HEK293 (cell line): ENCODE measurements at regions not wholly inside any gene's neighbourhood (a gene's known extent, or its start where the extent isn't known, plus 50 kb on each side); places are given as distances from the start of the nearest gene placed in this dataset.

Experiments used
- CTCF ChIA-PET: fragments of 350-600 bp; formaldehyde crosslinking; extraction: SDS; loops from one replicate; lab custom pipeline; 2021; ENCODE audit warnings: antibody characterized with exemption; lab: Yijun Ruan, JAX
- POLR2A ChIA-PET: fragments of 300-600 bp; formaldehyde crosslinking; extraction: SDS; loops from one replicate; lab custom pipeline; 2020; ENCODE audit warnings: antibody characterized with exemption, inconsistent platforms; lab: Yijun Ruan, JAX
- H3K27ac ChIP-seq: fragments of 200-500 bp; sonication (Bioruptor generic); 2 replicates; pipeline ENCODE4 v1.5.1; 2014; ENCODE audit warnings: low read depth, low read length, control low read depth, inconsistent platforms; ENCODE audit errors: extremely low read depth
- H3K36me3 ChIP-seq, 2 experiments: fragments of 200-500 bp in 1 of 2; sonication (Bioruptor generic) in 1 of 2; 1 replicate in 1 of 2; 2 replicates in 1 of 2; pipeline ENCODE4 v1.5.1; 2014 to 2017; ENCODE audit warnings: inconsistent platforms in 2 of 2, low read length in 2 of 2; ENCODE audit not compliant: control insufficient read depth in 2 of 2, insufficient read depth in 1 of 2
- H3K4me1 ChIP-seq: fragments of 200-500 bp; sonication (Bioruptor generic); 2 replicates; pipeline ENCODE4 v1.5.1; 2014; ENCODE audit warnings: mild to moderate bottlenecking, low read length, inconsistent platforms; ENCODE audit not compliant: control insufficient read depth, insufficient read depth
- H3K4me3 ChIP-seq: 2 replicates; pipeline ENCODE4 v1.5.1; 2011; ENCODE audit warnings: low read depth, mild to moderate bottlenecking, control low read depth, low read length, moderate library complexity
- H3K9me3 ChIP-seq: fragments of 200-500 bp; sonication (Bioruptor generic); 2 replicates; pipeline ENCODE4 v1.5.1; 2014; ENCODE audit warnings: low read depth, low read length, inconsistent platforms; ENCODE audit not compliant: control insufficient read depth, insufficient read depth
- SCRT1 ChIP-seq: fragments of 450-650 bp; formaldehyde crosslinking; IDR thresholded peaks from 2 replicates; pipeline ENCODE4 v1.5.1; 2016; ENCODE audit warnings: missing biosample characterization, missing genetic modification characterization, borderline replicate concordance
- SP3 ChIP-seq: fragments of 450-650 bp; formaldehyde crosslinking; IDR thresholded peaks from 2 replicates; pipeline ENCODE4 v1.5.1; 2016; ENCODE audit warnings: missing biosample characterization, missing genetic modification characterization
- SP7 ChIP-seq: fragments of 450-650 bp; formaldehyde crosslinking; IDR thresholded peaks from 2 replicates; pipeline ENCODE4 v1.5.1; 2016; ENCODE audit warnings: missing biosample characterization, missing genetic modification characterization
- ZNF16 ChIP-seq: fragments of 450-650 bp; formaldehyde crosslinking; IDR thresholded peaks from 2 replicates; pipeline ENCODE4 v1.5.1; 2016; ENCODE audit warnings: low read depth, missing biosample characterization, missing genetic modification characterization
- ZNF19 ChIP-seq: fragments of 450-650 bp; formaldehyde crosslinking; IDR thresholded peaks from 2 replicates; pipeline ENCODE4; 2016; ENCODE audit warnings: missing biosample characterization, missing genetic modification characterization, low read depth
- ZNF2 ChIP-seq: fragments of 450-650 bp; formaldehyde crosslinking; IDR thresholded peaks from 2 replicates; pipeline ENCODE4 v1.5.1; 2016; ENCODE audit warnings: missing biosample characterization, missing genetic modification characterization
- ZNF274 ChIP-seq, 2 experiments: fragments of 200-500 bp in 1 of 2; fragments of 450-650 bp in 1 of 2; sonication (Bioruptor generic) in 1 of 2; formaldehyde crosslinking in 1 of 2; IDR thresholded peaks; 2 replicates each; pipeline versions ENCODE4 v1.5.1 to v1.6.1; 2014 to 2016; ENCODE audit warnings: borderline replicate concordance in 1 of 2, inconsistent platforms in 1 of 2, low read length in 1 of 2, missing biosample characterization in 1 of 2, missing genetic modification characterization in 1 of 2
- ZNF366 ChIP-seq: fragments of 450-650 bp; formaldehyde crosslinking; conservative IDR thresholded peaks from 2 replicates; pipeline ENCODE4 v1.5.1; 2016; ENCODE audit warnings: missing biosample characterization, missing genetic modification characterization
- ZNF426 ChIP-seq: fragments of 450-650 bp; formaldehyde crosslinking; IDR thresholded peaks from 2 replicates; pipeline ENCODE4 v1.5.1; 2017; ENCODE audit warnings: missing biosample characterization, missing genetic modification characterization, mild to moderate bottlenecking, inconsistent platforms, moderate library complexity
- ZNF473 ChIP-seq: fragments of 450-650 bp; formaldehyde crosslinking; IDR thresholded peaks from 2 replicates; pipeline ENCODE4 v1.5.1; 2017; ENCODE audit warnings: missing biosample characterization, missing genetic modification characterization
- ZNF510 ChIP-seq: fragments of 450-650 bp; formaldehyde crosslinking; IDR thresholded peaks from 2 replicates; pipeline ENCODE4 v1.5.1; 2018; ENCODE audit warnings: mild to moderate bottlenecking, missing genetic modification characterization, missing biosample characterization; ENCODE audit not compliant: insufficient replicate concordance
- ZNF530 ChIP-seq: fragments of 450-650 bp; formaldehyde crosslinking; IDR thresholded peaks from 2 replicates; pipeline ENCODE4 v1.5.1; 2016; ENCODE audit warnings: low read depth, missing biosample characterization, missing genetic modification characterization
- ZNF558 ChIP-seq: fragments of 450-650 bp; formaldehyde crosslinking; IDR thresholded peaks from 2 replicates; pipeline ENCODE4 v1.5.1; 2016; ENCODE audit warnings: missing biosample characterization, missing genetic modification characterization
- ZNF561 ChIP-seq: fragments of 450-650 bp; IDR thresholded peaks from 2 replicates; pipeline ENCODE4 v1.5.1; 2018; ENCODE audit warnings: missing biosample characterization, missing genetic modification characterization, borderline replicate concordance
- ZNF658 ChIP-seq: fragments of 450-650 bp; formaldehyde crosslinking; IDR thresholded peaks from 2 replicates; pipeline ENCODE4; 2016; ENCODE audit warnings: missing biosample characterization, missing genetic modification characterization
- ZNF677 ChIP-seq: fragments of 450-650 bp; IDR thresholded peaks from 2 replicates; pipeline ENCODE4 v1.5.0; 2018; ENCODE audit warnings: missing biosample characterization, mild to moderate bottlenecking, missing genetic modification characterization, moderate library complexity
- ZSCAN30 ChIP-seq: fragments of 450-650 bp; IDR thresholded peaks from 2 replicates; pipeline ENCODE4 v1.5.1; 2018; ENCODE audit warnings: missing biosample characterization, mild to moderate bottlenecking, missing genetic modification characterization, moderate library complexity
- TF ChIP-seq, protein P1 (sequence below): fragments of 450-650 bp; formaldehyde crosslinking; IDR thresholded peaks from 2 replicates; pipeline ENCODE4 v1.5.1; 2016; ENCODE audit warnings: missing biosample characterization, missing genetic modification characterization, borderline replicate concordance
- TF ChIP-seq, protein P2 (sequence below): fragments of 450-650 bp; formaldehyde crosslinking; IDR thresholded peaks from 2 replicates; pipeline ENCODE4 v1.5.1; 2016; ENCODE audit warnings: missing biosample characterization, missing genetic modification characterization
- TF ChIP-seq, protein P3 (sequence below): fragments of 450-650 bp; formaldehyde crosslinking; IDR thresholded peaks from 2 replicates; pipeline ENCODE4 v1.5.1; 2016; ENCODE audit warnings: missing biosample characterization, missing genetic modification characterization
- TF ChIP-seq, protein P4 (sequence below): sonication (generic); formaldehyde crosslinking; IDR thresholded peaks from 2 replicates; pipeline ENCODE4 v1.8.1; 2022; ENCODE audit warnings: mild to moderate bottlenecking, moderate library complexity, missing genetic modification reagents
- TF ChIP-seq, protein P5 (sequence below): fragments of 450-650 bp; formaldehyde crosslinking; IDR thresholded peaks from 2 replicates; pipeline ENCODE4 v1.5.1; 2016; ENCODE audit warnings: missing biosample characterization, missing genetic modification characterization, borderline replicate concordance

DNA sequence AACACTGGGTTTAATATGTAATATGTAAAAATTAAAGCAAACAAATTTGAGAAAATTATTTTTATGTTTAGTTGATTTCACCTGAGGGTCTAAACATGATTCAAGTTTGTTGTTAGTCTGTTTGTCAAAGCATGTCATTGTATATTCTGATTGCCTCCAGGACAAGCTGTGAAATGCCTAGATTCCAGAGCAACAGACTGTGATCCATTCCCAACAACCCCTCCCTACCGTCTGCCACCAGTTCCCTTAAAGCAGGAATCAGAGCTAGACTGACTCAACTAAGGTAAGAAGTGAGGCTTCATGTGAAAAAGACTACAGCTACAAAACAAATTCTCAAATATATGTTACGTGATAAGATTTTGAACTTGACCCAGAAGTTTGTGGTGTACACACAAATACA lies 304.2 kb downstream of the RAB38 start (continued):
- TF ChIP-seq, protein P1, sequence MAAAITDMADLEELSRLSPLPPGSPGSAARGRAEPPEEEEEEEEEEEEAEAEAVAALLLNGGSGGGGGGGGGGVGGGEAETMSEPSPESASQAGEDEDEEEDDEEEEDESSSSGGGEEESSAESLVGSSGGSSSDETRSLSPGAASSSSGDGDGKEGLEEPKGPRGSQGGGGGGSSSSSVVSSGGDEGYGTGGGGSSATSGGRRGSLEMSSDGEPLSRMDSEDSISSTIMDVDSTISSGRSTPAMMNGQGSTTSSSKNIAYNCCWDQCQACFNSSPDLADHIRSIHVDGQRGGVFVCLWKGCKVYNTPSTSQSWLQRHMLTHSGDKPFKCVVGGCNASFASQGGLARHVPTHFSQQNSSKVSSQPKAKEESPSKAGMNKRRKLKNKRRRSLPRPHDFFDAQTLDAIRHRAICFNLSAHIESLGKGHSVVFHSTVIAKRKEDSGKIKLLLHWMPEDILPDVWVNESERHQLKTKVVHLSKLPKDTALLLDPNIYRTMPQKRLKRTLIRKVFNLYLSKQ (tag by site-specific recombination): no peak
- TF ChIP-seq ZNF677 (tag by site-specific recombination) (no peak), ZNF16 (tag by site-specific recombination) (no peak)

DNA sequence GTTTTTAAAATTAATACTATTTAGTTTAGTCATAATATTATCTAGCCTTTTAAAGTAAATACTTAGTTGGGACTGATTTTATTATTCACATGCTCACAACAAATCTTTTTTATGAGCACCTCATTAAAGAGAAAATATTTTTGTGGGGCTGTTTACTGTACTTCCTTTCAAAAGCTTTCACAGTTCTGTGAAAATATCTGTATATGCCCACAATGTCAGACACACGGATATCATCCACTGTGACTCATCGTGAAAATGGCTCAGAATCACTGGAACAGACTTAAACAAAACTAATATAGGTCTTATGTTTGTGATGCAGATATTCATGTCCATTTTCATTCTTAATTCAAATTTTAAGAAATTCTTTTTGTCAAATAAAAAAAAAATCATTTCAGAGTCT lies 305.2 kb downstream of the RAB38 start:
- Histone ChIP-seq H3K36me3 (no peaks in the 10 kb centered on the region), H3K27ac (no peak overlapping the region), H3K9me3 (no peaks in the 10 kb centered on the region), H3K4me1 (no peaks in the 10 kb centered on the region), H3K4me3 (no peak overlapping the region)
- no peak for TF ChIP-seq ZNF426 (tag by site-specific recombination)
- TF ChIP-seq ZNF558 (tag by site-specific recombination): no peak
- TF ChIP-seq SP7: no peak
- TF ChIP-seq, protein P2, sequence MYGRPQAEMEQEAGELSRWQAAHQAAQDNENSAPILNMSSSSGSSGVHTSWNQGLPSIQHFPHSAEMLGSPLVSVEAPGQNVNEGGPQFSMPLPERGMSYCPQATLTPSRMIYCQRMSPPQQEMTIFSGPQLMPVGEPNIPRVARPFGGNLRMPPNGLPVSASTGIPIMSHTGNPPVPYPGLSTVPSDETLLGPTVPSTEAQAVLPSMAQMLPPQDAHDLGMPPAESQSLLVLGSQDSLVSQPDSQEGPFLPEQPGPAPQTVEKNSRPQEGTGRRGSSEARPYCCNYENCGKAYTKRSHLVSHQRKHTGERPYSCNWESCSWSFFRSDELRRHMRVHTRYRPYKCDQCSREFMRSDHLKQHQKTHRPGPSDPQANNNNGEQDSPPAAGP (tag by site-specific recombination): no peak
- TF ChIP-seq SCRT1 (tag by site-specific recombination): no peak
- TF ChIP-seq ZNF510 (tag by site-specific recombination): no peak
- TF ChIP-seq, protein P3, sequence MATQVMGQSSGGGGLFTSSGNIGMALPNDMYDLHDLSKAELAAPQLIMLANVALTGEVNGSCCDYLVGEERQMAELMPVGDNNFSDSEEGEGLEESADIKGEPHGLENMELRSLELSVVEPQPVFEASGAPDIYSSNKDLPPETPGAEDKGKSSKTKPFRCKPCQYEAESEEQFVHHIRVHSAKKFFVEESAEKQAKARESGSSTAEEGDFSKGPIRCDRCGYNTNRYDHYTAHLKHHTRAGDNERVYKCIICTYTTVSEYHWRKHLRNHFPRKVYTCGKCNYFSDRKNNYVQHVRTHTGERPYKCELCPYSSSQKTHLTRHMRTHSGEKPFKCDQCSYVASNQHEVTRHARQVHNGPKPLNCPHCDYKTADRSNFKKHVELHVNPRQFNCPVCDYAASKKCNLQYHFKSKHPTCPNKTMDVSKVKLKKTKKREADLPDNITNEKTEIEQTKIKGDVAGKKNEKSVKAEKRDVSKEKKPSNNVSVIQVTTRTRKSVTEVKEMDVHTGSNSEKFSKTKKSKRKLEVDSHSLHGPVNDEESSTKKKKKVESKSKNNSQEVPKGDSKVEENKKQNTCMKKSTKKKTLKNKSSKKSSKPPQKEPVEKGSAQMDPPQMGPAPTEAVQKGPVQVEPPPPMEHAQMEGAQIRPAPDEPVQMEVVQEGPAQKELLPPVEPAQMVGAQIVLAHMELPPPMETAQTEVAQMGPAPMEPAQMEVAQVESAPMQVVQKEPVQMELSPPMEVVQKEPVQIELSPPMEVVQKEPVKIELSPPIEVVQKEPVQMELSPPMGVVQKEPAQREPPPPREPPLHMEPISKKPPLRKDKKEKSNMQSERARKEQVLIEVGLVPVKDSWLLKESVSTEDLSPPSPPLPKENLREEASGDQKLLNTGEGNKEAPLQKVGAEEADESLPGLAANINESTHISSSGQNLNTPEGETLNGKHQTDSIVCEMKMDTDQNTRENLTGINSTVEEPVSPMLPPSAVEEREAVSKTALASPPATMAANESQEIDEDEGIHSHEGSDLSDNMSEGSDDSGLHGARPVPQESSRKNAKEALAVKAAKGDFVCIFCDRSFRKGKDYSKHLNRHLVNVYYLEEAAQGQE (tag by site-specific recombination): no peak
- TF ChIP-seq, protein P4, sequence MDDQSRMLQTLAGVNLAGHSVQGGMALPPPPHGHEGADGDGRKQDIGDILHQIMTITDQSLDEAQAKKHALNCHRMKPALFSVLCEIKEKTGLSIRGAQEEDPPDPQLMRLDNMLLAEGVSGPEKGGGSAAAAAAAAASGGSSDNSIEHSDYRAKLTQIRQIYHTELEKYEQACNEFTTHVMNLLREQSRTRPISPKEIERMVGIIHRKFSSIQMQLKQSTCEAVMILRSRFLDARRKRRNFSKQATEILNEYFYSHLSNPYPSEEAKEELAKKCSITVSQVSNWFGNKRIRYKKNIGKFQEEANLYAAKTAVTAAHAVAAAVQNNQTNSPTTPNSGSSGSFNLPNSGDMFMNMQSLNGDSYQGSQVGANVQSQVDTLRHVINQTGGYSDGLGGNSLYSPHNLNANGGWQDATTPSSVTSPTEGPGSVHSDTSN (CRISPR knock-in tag): no peak
- TF ChIP-seq ZNF274 (IDR thresholded peaks at IDR 0.05; ENCODE audit: low read length): no peak
- no peak for TF ChIP-seq ZNF274 (tag by site-specific recombination; IDR thresholded peaks at IDR 0.05; ENCODE audit: borderline replicate concordance)
- TF ChIP-seq ZNF658 (tag by site-specific recombination): no peak
- no peak for TF ChIP-seq ZNF366 (tag by site-specific recombination)
- TF ChIP-seq ZNF473 (tag by site-specific recombination): no peak
- no peak for TF ChIP-seq ZNF561
- ChIA-PET POLR2A (no interaction called here), CTCF (interaction anchor here (0.8 kb wide), 1 partner anchor 175 kb away, joined by 3 read pairs; no protein-coding TSS in a partner anchor)

DNA sequence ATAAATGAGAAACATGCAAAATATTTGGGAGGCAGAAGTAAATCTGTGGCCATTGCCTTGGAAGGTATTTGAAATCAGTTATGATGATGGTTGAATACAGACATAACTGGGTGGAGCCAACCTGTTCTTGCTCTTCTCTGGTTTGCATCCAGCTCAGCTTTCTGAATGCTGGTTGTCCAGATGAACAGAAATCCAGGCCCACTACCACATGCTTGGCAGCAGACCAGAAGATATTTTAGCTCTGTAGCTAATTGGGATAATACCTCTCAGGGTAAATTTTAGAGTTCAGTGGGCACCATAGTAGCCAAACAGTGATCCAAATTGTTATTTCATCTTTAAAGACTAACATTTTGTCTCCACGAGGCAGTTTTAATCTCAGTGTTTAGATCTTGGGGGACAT lies 308.3 kb downstream of the RAB38 start:
- Histone ChIP-seq H3K4me1 (no peaks in the 10 kb centered on the region), H3K9me3 (no peaks in the 10 kb centered on the region), H3K36me3 (no peaks in the 10 kb centered on the region), H3K27ac (no peak overlapping the region), H3K4me3 (no peak overlapping the region)
- ChIA-PET CTCF (interaction anchor here (1.7 kb wide), 1 partner anchor 11 kb away, joined by 8 read pairs; no protein-coding TSS in a partner anchor), POLR2A (no interaction called here)
- TF ChIP-seq, protein P5, sequence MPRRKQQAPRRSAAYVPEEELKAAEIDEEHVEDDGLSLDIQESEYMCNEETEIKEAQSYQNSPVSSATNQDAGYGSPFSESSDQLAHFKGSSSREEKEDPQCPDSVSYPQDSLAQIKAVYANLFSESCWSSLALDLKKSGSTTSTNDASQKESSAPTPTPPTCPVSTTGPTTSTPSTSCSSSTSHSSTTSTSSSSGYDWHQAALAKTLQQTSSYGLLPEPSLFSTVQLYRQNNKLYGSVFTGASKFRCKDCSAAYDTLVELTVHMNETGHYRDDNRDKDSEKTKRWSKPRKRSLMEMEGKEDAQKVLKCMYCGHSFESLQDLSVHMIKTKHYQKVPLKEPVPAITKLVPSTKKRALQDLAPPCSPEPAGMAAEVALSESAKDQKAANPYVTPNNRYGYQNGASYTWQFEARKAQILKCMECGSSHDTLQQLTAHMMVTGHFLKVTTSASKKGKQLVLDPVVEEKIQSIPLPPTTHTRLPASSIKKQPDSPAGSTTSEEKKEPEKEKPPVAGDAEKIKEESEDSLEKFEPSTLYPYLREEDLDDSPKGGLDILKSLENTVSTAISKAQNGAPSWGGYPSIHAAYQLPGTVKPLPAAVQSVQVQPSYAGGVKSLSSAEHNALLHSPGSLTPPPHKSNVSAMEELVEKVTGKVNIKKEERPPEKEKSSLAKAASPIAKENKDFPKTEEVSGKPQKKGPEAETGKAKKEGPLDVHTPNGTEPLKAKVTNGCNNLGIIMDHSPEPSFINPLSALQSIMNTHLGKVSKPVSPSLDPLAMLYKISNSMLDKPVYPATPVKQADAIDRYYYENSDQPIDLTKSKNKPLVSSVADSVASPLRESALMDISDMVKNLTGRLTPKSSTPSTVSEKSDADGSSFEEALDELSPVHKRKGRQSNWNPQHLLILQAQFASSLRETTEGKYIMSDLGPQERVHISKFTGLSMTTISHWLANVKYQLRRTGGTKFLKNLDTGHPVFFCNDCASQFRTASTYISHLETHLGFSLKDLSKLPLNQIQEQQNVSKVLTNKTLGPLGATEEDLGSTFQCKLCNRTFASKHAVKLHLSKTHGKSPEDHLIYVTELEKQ (tag by site-specific recombination): no peak
- TF ChIP-seq SP3 (tag by site-specific recombination): no peak
- TF ChIP-seq ZNF2 (tag by site-specific recombination): no peak
- TF ChIP-seq ZNF530 (tag by site-specific recombination): no peak
- no peak for TF ChIP-seq ZNF19 (tag by site-specific recombination)
- TF ChIP-seq ZSCAN30 (tag by site-specific recombination): no peak
